DND-41 (cell line): ENCODE measurements at regions not wholly inside any gene's neighbourhood (a gene's known extent, or its start where the extent isn't known, plus 50 kb on each side); places are given as distances from the start of the nearest gene placed in this dataset.

Experiments used
- EZH2 ChIP-seq: IDR thresholded peaks from 3 replicates; pipeline ENCODE4 v1.6.1; 2012; ENCODE audit warnings: borderline replicate concordance, low read depth, mild to moderate bottlenecking, moderate library complexity, low read length, inconsistent platforms; ENCODE audit not compliant: severe bottlenecking
- TF ChIP-seq, protein P1 (sequence below): IDR thresholded peaks from 2 replicates; pipeline ENCODE4 v1.5.1; 2012; ENCODE audit warnings: borderline replicate concordance, low read length, moderate library complexity, mild to moderate bottlenecking; ENCODE audit not compliant: poor library complexity, severe bottlenecking; ENCODE audit errors: extremely low read depth

DNA sequence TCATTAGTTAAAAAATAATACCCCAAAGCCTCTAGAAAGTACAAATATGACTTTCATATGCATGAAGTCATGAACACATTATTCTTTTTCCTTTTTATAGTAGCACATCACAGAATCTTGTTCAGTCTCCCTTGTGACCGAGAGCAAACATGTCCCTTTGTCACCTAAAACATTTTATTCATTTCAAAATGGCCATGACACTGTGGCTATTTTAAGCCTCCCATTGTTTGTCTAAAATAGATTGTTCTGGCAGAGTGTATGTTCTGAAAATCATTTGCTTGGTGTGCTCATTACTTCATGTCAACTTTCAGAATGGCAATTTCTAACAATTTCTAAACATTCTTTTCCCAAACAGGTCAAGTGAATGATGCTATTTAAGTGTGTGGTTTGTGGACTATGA lies 865.0 kb downstream of the JRKL start:
- TF ChIP-seq, protein P1, sequence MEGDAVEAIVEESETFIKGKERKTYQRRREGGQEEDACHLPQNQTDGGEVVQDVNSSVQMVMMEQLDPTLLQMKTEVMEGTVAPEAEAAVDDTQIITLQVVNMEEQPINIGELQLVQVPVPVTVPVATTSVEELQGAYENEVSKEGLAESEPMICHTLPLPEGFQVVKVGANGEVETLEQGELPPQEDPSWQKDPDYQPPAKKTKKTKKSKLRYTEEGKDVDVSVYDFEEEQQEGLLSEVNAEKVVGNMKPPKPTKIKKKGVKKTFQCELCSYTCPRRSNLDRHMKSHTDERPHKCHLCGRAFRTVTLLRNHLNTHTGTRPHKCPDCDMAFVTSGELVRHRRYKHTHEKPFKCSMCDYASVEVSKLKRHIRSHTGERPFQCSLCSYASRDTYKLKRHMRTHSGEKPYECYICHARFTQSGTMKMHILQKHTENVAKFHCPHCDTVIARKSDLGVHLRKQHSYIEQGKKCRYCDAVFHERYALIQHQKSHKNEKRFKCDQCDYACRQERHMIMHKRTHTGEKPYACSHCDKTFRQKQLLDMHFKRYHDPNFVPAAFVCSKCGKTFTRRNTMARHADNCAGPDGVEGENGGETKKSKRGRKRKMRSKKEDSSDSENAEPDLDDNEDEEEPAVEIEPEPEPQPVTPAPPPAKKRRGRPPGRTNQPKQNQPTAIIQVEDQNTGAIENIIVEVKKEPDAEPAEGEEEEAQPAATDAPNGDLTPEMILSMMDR: no peak
- TF ChIP-seq EZH2: no peak
